NCI-H510A treated with DMSO at 0.1 percent for 48 hours (cell line): ENCODE measurements at regions not wholly inside any gene's neighbourhood (a gene's known extent, or its start where the extent isn't known, plus 50 kb on each side); places are given as distances from the start of the nearest gene placed in this dataset.

Source experiments
- DNase-seq: peaks from one replicate; lab custom pipeline; 2025; lab: John Stamatoyannopoulos, UW

DNA sequence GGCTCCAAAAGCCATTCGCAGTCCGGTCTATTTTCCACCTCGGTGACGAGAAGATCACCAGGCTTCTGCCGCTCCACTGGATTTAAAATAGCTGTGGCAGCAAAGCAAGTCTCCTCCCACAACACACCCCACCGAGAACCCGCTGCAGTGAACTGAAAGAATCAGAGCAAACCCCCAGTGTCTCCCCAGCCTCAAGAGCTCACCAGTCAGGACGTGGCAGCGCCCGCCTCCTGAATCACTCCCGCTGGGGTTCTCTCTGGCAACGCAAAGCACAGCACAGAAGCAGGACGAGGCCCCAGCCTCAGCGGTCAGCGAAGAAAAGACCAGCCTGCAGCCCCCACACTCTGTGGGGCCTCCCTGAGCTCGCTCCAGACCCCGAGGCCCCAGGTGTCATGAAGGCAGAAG lies 126.1 kb upstream of the PPP2R2D start:
- no peak for DNase-seq

- DNase-seq: no peak
These were observed 125.4 kb upstream of the PPP2R2D start for GRCh38 chr10:131775433-131775832.

- DNase-seq: no peak
These were observed 125.0 kb upstream of the PPP2R2D start for GRCh38 chr10:131775833-131776232.

DNA sequence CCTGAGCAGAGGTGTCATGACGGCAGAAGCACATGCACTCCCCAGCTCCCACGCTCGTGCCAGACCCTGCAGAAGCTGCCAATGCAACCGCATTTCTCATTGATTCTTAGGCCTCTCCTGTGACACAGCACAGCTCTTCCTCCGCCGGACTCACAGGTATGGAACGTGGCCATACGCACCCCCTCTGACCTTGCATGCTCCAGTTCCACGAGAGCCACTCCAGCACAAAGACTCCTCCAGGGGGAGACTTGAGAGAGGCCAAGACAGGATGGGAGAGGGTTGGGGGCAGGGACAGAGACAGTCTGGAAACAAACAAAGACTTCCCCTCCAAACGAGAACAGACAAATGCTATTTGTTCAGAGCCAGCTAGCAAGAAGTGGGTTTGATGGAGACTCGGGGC lies 124.3 kb upstream of the PPP2R2D start:
- no peak for DNase-seq

DNA sequence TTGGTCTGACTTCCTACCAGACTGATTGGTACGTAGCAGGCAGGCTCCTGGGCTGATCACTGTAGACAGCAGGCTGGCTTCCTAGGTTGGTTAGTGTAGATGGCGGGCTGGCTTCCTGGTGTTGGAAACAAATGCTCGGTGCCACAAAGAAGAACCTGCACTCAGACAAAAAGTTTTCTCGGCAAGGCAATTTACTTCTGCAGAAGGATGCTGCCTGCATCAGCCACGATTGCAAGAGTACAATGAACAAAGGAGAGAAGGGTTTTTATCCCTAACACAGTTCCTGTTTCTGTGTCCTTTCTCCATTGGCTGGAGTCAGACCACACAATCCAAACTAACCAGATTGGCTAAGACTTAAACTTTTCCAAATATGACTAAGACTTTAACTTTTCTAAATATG lies 123.6 kb upstream of the PPP2R2D start:
- no peak for DNase-seq

DNA sequence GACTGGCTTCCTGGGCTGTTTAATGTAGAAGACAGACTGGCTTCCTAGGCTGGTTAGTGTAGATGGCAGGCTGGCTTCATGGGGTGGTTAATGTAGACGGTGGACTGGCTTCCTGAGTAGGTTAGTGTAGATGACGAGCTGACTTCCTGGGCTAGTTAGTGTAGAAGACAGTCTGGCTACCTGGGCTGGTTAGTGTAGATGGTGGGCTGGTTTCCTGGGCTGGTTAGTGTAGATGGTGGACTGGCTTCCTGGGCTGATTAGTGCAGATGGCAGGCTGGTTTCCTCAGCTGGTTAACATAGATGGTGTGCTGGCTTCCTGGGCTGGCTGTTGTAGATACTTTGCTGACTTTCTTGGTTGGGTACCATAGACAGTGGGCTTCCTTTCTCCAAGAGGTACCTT lies 122.9 kb upstream of the PPP2R2D start:
- no peak for DNase-seq

GRCh38 chr10:131778385-131778784 lies 122.4 kb upstream of the PPP2R2D start:
- DNase-seq: no peak

DNA sequence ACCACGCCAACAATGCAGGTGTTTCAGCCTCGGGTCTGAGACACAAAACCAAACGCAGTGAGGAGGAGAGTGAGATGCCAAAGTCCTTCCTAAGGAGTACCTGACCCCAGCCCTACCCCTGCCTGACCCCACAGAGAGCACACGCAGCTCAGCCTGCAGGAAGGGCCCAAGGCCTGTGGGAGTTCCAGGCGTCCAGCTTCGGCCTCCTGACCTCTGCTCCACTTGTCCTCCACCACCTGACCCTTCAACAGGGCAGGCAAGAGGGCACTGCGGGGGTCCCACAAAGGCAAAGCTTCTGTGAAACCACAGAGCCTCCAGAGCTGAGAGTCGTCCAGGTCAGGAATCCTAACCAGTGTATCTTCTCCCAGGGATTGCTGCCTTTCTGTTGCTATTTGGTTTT lies 122.0 kb upstream of the PPP2R2D start:
- no peak for DNase-seq

DNA sequence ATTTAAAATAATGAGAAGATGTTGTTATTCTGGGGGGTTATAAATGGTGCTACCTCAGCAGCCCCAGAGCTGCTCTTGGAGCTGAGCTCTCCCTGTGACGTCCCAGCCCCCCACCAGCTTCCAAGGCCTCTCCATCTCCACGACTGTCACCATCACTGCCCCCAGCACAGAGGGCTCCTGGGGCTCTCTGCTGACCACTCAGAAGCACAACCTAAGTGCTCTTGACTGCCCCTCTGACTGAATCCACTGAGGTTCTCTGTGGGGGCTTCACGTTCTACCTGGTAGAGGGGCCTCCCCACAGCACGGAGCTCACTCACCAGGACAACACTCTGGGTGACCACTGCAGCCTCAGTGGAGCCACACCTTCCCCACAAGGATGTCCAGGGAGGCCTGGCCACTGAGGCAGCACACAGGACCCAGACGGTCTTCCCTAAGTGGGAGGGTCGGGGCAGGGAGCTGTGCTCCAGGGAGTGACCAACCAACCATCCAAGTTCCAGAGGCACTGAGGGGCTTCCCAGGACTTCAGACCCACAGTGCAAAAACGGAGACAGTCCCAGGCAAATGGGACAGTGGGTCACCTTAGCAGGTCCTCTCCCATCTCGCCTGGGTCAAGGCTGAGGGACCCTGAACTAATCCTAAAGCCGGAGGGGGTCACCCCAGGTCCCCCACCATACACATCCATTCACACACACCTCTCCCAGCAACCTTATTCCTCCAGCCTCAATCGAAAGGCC lies 121.0 kb upstream of the PPP2R2D start:
- DNase-seq: no peak

DNA sequence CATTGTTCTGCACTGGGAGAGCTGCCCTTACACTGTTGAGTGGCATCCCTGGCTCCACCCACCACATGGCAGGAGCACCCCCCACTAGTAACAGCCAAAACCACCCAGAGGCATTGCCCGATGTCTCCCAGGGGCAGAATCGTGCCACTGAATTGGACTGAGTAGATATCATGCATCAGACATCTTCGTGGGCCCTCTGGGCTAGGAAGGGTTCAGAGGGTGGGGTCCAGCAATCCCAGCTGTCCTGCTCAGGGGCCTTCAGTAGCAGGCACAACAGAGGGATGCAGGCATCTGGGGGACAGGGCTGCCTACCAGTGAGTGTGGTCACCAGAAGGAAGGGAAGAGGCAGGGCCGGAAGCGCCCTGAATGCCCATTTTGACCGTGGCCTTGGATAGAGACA lies 119.7 kb upstream of the PPP2R2D start:
- DNase-seq: no peak

- DNase-seq: no peak
These were observed 119.0 kb upstream of the PPP2R2D start for GRCh38 chr10:131781791-131782190.

DNA sequence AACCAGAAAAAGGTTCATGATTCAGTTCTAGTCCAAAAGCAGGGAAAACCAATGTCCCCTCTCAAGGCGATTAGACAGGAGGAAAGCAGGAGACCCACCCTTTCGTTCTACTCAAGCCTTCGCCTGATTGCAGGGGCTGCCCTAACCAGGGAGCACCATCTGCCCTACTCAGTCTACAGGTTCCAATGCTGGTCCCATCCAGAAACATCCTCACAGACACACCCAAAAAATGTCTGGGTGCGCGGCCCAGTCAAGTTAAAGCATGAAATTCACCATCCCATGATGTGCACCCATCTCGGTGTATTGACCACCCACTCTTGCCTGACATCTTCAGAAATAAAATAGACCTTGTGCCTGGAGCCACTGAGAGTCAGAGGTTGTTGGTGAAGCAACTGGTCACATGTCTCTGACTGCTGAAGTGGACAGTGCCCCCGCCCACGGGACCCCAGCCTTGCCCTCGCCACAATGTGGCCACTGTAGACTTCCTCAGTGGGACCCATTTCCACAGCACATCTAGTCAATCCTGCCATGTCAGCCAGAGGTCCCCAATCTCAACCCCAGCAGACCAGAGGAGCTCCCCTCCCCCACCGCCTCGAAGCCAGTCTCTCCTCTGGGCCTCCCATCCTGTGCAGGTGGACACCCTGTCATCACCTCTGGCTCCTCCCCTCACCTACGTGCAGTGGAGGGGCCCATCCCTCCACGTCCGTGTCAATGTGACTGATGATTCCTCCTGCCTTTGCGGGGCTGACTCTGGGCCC lies 116.3 kb upstream of the PPP2R2D start:
- DNase-seq: no peak

GRCh38 chr10:131785121-131785460 lies 115.7 kb upstream of the PPP2R2D start:
- no peak for DNase-seq

DNA sequence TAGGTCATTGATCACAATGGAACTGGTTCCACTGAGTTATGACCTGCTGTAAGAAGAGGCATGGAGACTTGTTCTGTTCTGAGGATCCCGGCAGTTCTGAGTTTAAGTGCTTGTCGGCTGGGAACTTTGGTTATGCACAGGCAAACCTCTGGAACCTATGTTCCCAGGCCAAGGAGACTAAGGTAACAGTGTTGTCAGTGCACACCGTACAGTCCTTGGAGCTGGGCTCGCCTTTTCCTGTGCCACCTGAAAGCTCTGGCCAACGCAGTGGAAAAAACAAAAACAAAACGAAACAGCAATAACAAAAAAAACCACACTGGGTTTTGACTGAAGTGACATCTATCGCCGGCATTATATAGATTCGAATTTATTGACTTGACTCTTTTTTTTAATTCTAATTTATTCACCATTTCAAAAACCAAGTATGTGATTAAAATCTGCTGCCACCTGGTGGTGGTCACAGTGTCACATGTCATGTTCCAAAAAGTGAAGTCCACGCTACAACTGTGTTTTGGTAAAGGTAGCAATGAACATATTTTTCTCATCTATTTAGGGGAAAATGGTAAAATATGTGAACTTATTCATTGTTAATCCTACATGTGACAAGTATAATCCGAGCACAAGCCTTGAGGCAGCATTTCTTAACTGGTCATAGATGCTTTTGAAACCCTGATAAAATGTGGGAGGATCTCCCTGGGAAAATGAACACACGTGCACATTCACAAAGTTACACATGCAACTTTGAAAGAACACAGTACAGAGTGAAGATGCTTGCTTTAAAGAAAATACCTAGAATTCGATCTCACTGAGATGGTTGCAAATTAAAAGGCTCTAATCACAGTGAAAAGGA lies 113.8 kb upstream of the PPP2R2D start:
- peak; percentile 60 for DNase-seq

DNA sequence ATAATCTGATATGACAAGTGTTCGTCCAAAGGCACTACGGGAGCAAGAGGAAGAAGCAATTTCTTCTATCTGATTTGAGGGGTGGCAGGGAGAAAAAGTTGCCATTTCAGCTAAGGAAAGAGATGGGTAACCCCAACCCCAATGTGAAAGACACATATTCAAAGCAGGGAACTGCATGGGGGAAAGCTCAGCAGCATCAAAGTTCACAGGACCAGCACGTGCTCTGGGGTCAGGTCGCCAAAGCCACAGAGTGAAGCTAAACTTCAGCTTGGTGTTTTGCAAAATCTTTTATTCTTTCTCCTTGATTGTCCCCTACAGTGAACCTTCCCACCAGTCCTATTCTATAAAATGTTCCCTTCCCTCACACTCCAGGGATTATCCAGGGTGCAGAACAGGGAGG lies 112.8 kb upstream of the PPP2R2D start:
- no peak for DNase-seq

- DNase-seq: peak; percentile 67
These were observed 112.4 kb upstream of the PPP2R2D start for GRCh38 chr10:131788386-131788785.

GRCh38 chr10:131789516-131789915 lies 111.3 kb upstream of the PPP2R2D start:
- DNase-seq: no peak

DNA sequence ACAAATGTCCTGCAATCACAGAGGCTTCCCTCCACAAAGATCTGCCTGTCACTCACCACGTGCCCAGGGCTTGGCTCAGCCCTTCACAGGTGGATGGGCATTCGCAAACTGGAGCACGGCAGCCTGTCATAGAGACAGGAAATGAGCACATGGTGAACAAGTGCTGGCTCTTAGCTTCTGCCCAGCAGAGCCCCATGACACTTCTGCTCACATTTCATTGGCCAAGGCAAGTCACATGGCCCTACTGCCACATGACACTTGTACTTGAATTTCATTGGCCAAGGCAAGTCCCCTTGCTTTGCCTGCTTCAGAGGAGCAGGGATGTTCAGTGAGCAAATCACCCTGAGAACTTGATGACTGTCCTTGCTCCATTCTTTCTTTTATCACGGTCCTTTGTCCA lies 110.8 kb upstream of the PPP2R2D start:
- no peak for DNase-seq

GRCh38 chr10:131792011-131792651 lies 108.7 kb upstream of the PPP2R2D start:
- DNase-seq: no peak

DNA sequence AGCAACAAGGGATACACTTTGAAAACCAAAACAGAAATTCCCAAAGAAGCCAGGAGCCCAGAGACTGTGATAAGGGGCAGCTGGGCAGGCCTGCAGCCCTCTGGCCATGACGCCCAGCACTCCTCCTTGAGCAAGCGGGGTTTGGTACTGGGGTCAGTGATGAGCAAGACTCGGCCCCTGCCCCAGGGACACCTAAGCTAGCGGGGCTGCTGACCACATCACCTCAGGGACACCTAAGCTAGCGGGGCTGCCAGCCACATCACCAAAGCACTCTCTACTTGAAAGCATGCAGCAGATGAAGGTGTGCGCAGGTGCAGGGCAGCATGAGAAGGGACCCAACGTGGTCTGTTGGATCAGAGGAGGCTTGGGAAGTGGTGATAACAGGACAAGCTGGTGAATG lies 108.0 kb upstream of the PPP2R2D start:
- no peak for DNase-seq

- no peak for DNase-seq
These were observed 105.0 kb upstream of the PPP2R2D start for GRCh38 chr10:131795761-131796160.

DNA sequence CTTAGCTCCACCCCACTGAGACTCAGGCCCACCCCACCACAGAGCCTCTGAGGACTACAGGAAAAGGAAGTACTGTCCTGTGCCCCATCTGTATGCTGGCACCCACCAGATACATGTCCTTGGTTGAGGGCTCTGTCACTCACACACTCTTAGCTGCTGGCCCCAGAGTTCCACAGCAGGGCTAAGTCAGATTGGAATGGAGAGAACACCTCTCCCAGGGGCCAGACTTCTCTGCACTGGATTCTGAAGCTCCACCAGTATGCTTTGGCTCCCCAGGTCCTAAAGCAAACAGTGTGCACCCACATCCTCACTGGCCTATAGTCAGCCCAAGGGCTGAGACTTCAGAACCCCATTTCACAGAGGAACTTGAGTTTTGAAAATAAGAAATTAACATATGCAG lies 103.2 kb upstream of the PPP2R2D start:
- no peak for DNase-seq
